ENCODE measurements at regions not wholly inside any gene's neighbourhood (a gene's known extent, or its start where the extent isn't known, plus 50 kb on each side); places are given as distances from the start of the nearest gene placed in this dataset.

DNA sequence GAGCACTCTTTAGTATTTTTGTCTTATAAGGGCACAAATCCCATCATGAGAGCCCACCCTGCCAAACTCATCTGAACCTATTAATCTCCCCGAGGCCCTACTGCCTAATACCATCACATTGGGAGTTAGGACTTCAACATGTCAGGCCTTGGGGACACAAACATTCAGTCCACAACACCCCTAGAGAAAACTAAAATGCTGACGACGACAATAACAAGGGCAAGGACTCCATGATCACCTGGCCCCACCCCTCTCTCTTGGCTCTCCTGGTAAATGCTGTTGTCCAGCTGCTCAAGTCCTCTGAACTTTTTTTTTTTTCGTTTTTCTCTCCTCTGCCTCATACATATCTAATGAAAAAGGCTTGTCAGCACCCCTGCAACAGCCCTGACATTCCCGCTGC, 118.8 kb upstream of the MKI67 start:
- TF ChIP-seq POLR2A (IDR thresholded peaks at IDR 0.05; ENCODE audit: low read length) (no peak), GATA1 (IDR thresholded peaks at IDR 0.05; ENCODE audit: low read depth, low read length) (no peak)

Data from erythroblast (primary cell).